Muscle of arm (tissue), 1 donor: ENCODE measurements at regions not wholly inside any gene's neighbourhood (a gene's known extent, or its start where the extent isn't known, plus 50 kb on each side); places are given as distances from the start of the nearest gene placed in this dataset.

ENCODE experiments used
- DNase-seq: peaks from one replicate; pipeline ENCODE4 v3.0.0-alpha.2; 2013

GRCh38 chr10:65501259-65501658 lies 1424.6 kb upstream of the LRRTM3 start:
- DNase-seq = no peak

GRCh38 chr10:65518379-65518778 lies 1407.5 kb upstream of the LRRTM3 start:
- DNase-seq = no peak

GRCh38 chr10:65528986-65529385 lies 1396.8 kb upstream of the LRRTM3 start:
- DNase-seq = no peak

- no peak for DNase-seq
Observed at GRCh38 chr10:65531545-65531944, 1394.3 kb upstream of the LRRTM3 start.

GRCh38 chr10:65534771-65535170 lies 1391.1 kb upstream of the LRRTM3 start:
- DNase-seq = peak; percentile 22

GRCh38 chr10:65544756-65545155 lies 1381.1 kb upstream of the LRRTM3 start:
- DNase-seq = no peak

- no peak for DNase-seq
Observed at GRCh38 chr10:65548001-65548400, 1377.8 kb upstream of the LRRTM3 start.

- no peak for DNase-seq
Observed at GRCh38 chr10:65550761-65551160, 1375.1 kb upstream of the LRRTM3 start.

GRCh38 chr10:65555192-65555591 lies 1370.6 kb upstream of the LRRTM3 start:
- no peak for DNase-seq

- DNase-seq = no peak
Observed at GRCh38 chr10:65556006-65556405, 1369.8 kb upstream of the LRRTM3 start.

- DNase-seq = no peak
Observed at GRCh38 chr10:65559369-65559768, 1366.5 kb upstream of the LRRTM3 start.

- no peak for DNase-seq
Observed at GRCh38 chr10:65565246-65565645, 1360.6 kb upstream of the LRRTM3 start.

- DNase-seq = no peak
Observed at GRCh38 chr10:65566906-65567305, 1358.9 kb upstream of the LRRTM3 start.

GRCh38 chr10:65570143-65571010 lies 1355.5 kb upstream of the LRRTM3 start:
- DNase-seq = peak; percentile 59

- DNase-seq = peak; percentile 9
Observed at GRCh38 chr10:65571011-65571570, 1354.7 kb upstream of the LRRTM3 start.

GRCh38 chr10:65581426-65582026 lies 1344.3 kb upstream of the LRRTM3 start:
- no peak for DNase-seq

- DNase-seq = no peak
Observed at GRCh38 chr10:65602182-65602865, 1323.5 kb upstream of the LRRTM3 start.

- peak; percentile 77 for DNase-seq
Observed at GRCh38 chr10:65611592-65611991, 1314.2 kb upstream of the LRRTM3 start.

GRCh38 chr10:65614956-65615565 lies 1310.8 kb upstream of the LRRTM3 start:
- DNase-seq = no peak

GRCh38 chr10:65618126-65618525 lies 1307.7 kb upstream of the LRRTM3 start:
- peak; percentile 7 for DNase-seq

- DNase-seq = no peak
Observed at GRCh38 chr10:65620404-65621048, 1305.3 kb upstream of the LRRTM3 start.

GRCh38 chr10:65622608-65623007 lies 1303.2 kb upstream of the LRRTM3 start:
- DNase-seq = no peak
